Naive B cell (primary cell): ENCODE measurements at regions not wholly inside any gene's neighbourhood (a gene's known extent, or its start where the extent isn't known, plus 50 kb on each side); places are given as distances from the start of the nearest gene placed in this dataset.

ENCODE experiments used
- ATAC-seq, 2 donors: fragments of 150-1000 bp; cut with Tn5 transposase; 2 replicates each; pipeline ENCODE4 v1.10.0; 2021; ENCODE audit warnings: low read depth in 2 of 2, mild to moderate bottlenecking in 2 of 2, moderate library complexity in 2 of 2
- DNase-seq: peaks from one replicate; pipeline ENCODE4 v3.0.0; 2022
- H3K27ac Mint-ChIP-seq, 6 donors: one replicate each; pipeline ENCODE4 v1.8.0; 2020 to 2022; ENCODE audit warnings: mild to moderate bottlenecking in 6 of 6, mixed read lengths in 6 of 6, moderate library complexity in 5 of 6, inconsistent platforms in 2 of 6
- H3K27me3 Mint-ChIP-seq, 3 donors: one replicate each; pipeline ENCODE4 v1.8.0; 2021 to 2022; ENCODE audit warnings: mixed read lengths in 3 of 3, mild to moderate bottlenecking in 1 of 3
- H3K36me3 Mint-ChIP-seq, 2 donors: one replicate each; pipeline ENCODE4 v1.8.0; 2020 to 2022; ENCODE audit warnings: mixed read lengths in 2 of 2, inconsistent platforms in 1 of 2, mild to moderate bottlenecking in 1 of 2
- H3K4me1 Mint-ChIP-seq, 3 donors: one replicate each; pipeline ENCODE4 v1.8.0; 2020 to 2022; ENCODE audit warnings: mixed read lengths in 3 of 3, inconsistent platforms in 1 of 3, mild to moderate bottlenecking in 1 of 3, moderate library complexity in 1 of 3
- H3K4me3 Mint-ChIP-seq, 8 donors: one replicate each; pipeline ENCODE4 v1.8.0; 2020 to 2022; ENCODE audit warnings: mild to moderate bottlenecking in 8 of 8, mixed read lengths in 8 of 8, moderate library complexity in 8 of 8, inconsistent platforms in 2 of 8
- H3K9me3 Mint-ChIP-seq, 7 donors: one replicate each; pipeline ENCODE4 v1.8.0; 2020 to 2022; ENCODE audit warnings: mixed read lengths in 7 of 7, mild to moderate bottlenecking in 5 of 7, inconsistent platforms in 2 of 7, moderate library complexity in 1 of 7

- Mint-ChIP-seq H3K9me3 (peaks cover 0 to 4% (median 0%) of the 10 kb centered on the region in 7 donors), H3K4me3 (no peak overlapping the region), H3K4me1 (peaks cover 26 to 47% (median 26%) of the 10 kb centered on the region in 3 donors), H3K27ac (no peak overlapping the region), H3K36me3 (no peaks in the 10 kb centered on the region), H3K27me3 (no peaks in the 10 kb centered on the region)
- ATAC-seq (no peak), DNase-seq (no peak)
These were observed 118.3 kb upstream of the PUDP start for GRCh38 chrX:7266288-7266687.

GRCh38 chrX:7264399-7264798, 116.4 kb upstream of the PUDP start:
- no peak overlapping the region for H3K4me3 Mint-ChIP-seq
- DNase-seq (no peak), ATAC-seq (peak; percentile 32 to 33)
- no peak overlapping the region for H3K27ac Mint-ChIP-seq
- H3K4me1 Mint-ChIP-seq, result peaks cover 29 to 38% (median 32%) of the 10 kb centered on the region in 3 donors
- H3K9me3 Mint-ChIP-seq, result peaks cover 0 to 4% (median 0%) of the 10 kb centered on the region in 7 donors
- H3K27me3 Mint-ChIP-seq, result no peaks in the 10 kb centered on the region
- peaks cover 3 to 4% of the 10 kb centered on the region in 2 donors for H3K36me3 Mint-ChIP-seq

GRCh38 chrX:7263961-7264360, 116.0 kb upstream of the PUDP start:
- peaks cover 28 to 37% (median 32%) of the 10 kb centered on the region in 3 donors for H3K4me1 Mint-ChIP-seq
- peaks cover 6 to 8% of the 10 kb centered on the region in 2 donors for H3K36me3 Mint-ChIP-seq
- H3K9me3 Mint-ChIP-seq, result peaks cover 0 to 4% (median 0%) of the 10 kb centered on the region in 7 donors
- no peak overlapping the region for H3K27ac Mint-ChIP-seq
- H3K27me3 Mint-ChIP-seq, result no peaks in the 10 kb centered on the region
- DNase-seq (no peak), ATAC-seq (no peak)
- no peak overlapping the region for H3K4me3 Mint-ChIP-seq

GRCh38 chrX:7263330-7263729, 115.4 kb upstream of the PUDP start:
- Mint-ChIP-seq H3K9me3 (peaks cover 0 to 4% (median 0%) of the 10 kb centered on the region in 7 donors), H3K36me3 (peaks cover 10 to 14% of the 10 kb centered on the region in 2 donors), H3K27me3 (no peaks in the 10 kb centered on the region), H3K4me1 (peaks cover 28 to 37% (median 32%) of the 10 kb centered on the region in 3 donors), H3K4me3 (peak overlapping the region in 5 of 8 donors; percentile 26 to 81 (median 75)), H3K27ac (peak overlapping the region in 1 of 6 donors; percentile 61)
- ATAC-seq (no peak), DNase-seq (no peak)

- Mint-ChIP-seq H3K4me1 (peaks cover 28 to 37% (median 32%) of the 10 kb centered on the region in 3 donors), H3K27ac (peak overlapping the region in 5 of 6 donors; percentile 55 to 93 (median 76)), H3K4me3 (peak overlapping the region in 6 of 8 donors; percentile 22 to 80 (median 68)), H3K9me3 (peaks cover 0 to 5% (median 0%) of the 10 kb centered on the region in 7 donors), H3K36me3 (peaks cover 16 to 21% of the 10 kb centered on the region in 2 donors), H3K27me3 (no peaks in the 10 kb centered on the region)
- ATAC-seq (no peak), DNase-seq (no peak)
These were observed 114.6 kb upstream of the PUDP start for GRCh38 chrX:7262551-7262950.

- Mint-ChIP-seq H3K27ac (peak overlapping the region; percentile 30 to 93 (median 61)), H3K4me3 (peak overlapping the region; percentile 26 to 86 (median 75)), H3K4me1 (peaks cover 28 to 37% (median 32%) of the 10 kb centered on the region in 3 donors), H3K9me3 (peaks cover 0 to 5% (median 0%) of the 10 kb centered on the region in 7 donors), H3K36me3 (peaks cover 16 to 24% of the 10 kb centered on the region in 2 donors), H3K27me3 (no peaks in the 10 kb centered on the region)
- ATAC-seq, result peak; percentile 80 to 86
- peak; percentile 46 for DNase-seq
These were observed 113.8 kb upstream of the PUDP start for GRCh38 chrX:7261672-7262332.

- DNase-seq (peak; percentile 22), ATAC-seq (peak; percentile 47 to 63)
- H3K9me3 Mint-ChIP-seq, result peaks cover 0 to 13% (median 2%) of the 10 kb centered on the region in 7 donors
- H3K27me3 Mint-ChIP-seq, result no peaks in the 10 kb centered on the region
- peaks cover 15 to 21% of the 10 kb centered on the region in 2 donors for H3K36me3 Mint-ChIP-seq
- H3K4me1 Mint-ChIP-seq, result peaks cover 23 to 43% (median 28%) of the 10 kb centered on the region in 3 donors
- H3K4me3 Mint-ChIP-seq, result peak overlapping the region in 7 of 8 donors; percentile 30 to 89 (median 69)
- H3K27ac Mint-ChIP-seq, result peak overlapping the region; percentile 39 to 95 (median 90)
These were observed 106.2 kb upstream of the PUDP start for GRCh38 chrX:7254144-7254543.

- peak overlapping the region in 7 of 8 donors; percentile 16 to 89 (median 67) for H3K4me3 Mint-ChIP-seq
- DNase-seq (no peak), ATAC-seq (no peak)
- peaks cover 0 to 17% (median 5%) of the 10 kb centered on the region in 7 donors for H3K9me3 Mint-ChIP-seq
- peaks cover 23 to 43% (median 28%) of the 10 kb centered on the region in 3 donors for H3K4me1 Mint-ChIP-seq
- H3K36me3 Mint-ChIP-seq, result peaks cover 10 to 20% of the 10 kb centered on the region in 2 donors
- H3K27ac Mint-ChIP-seq, result peak overlapping the region; percentile 39 to 95 (median 90)
- no peaks in the 10 kb centered on the region for H3K27me3 Mint-ChIP-seq
These were observed 105.6 kb upstream of the PUDP start for GRCh38 chrX:7253565-7253964.

- H3K36me3 Mint-ChIP-seq, result peaks cover 4 to 8% of the 10 kb centered on the region in 2 donors
- peak overlapping the region in 4 of 6 donors; percentile 56 to 90 (median 82) for H3K27ac Mint-ChIP-seq
- ATAC-seq (no peak), DNase-seq (no peak)
- H3K4me1 Mint-ChIP-seq, result peaks cover 23 to 45% (median 28%) of the 10 kb centered on the region in 3 donors
- peak overlapping the region in 7 of 8 donors; percentile 40 to 84 (median 68) for H3K4me3 Mint-ChIP-seq
- H3K9me3 Mint-ChIP-seq, result peaks cover 0 to 17% (median 5%) of the 10 kb centered on the region in 7 donors
- H3K27me3 Mint-ChIP-seq, result no peaks in the 10 kb centered on the region
These were observed 104.2 kb upstream of the PUDP start for GRCh38 chrX:7252013-7252610.

- peaks cover 0 to 8% of the 10 kb centered on the region in 2 donors for H3K36me3 Mint-ChIP-seq
- peaks cover 16 to 23% (median 20%) of the 10 kb centered on the region in 3 donors for H3K4me1 Mint-ChIP-seq
- H3K27me3 Mint-ChIP-seq, result no peaks in the 10 kb centered on the region
- ATAC-seq (no peak), DNase-seq (no peak)
- H3K9me3 Mint-ChIP-seq, result peaks cover 0 to 7% (median 5%) of the 10 kb centered on the region in 7 donors
- H3K4me3 Mint-ChIP-seq, result no peak overlapping the region
- no peak overlapping the region for H3K27ac Mint-ChIP-seq
These were observed 99.4 kb upstream of the PUDP start for GRCh38 chrX:7247346-7247745.

GRCh38 chrX:7244405-7244804, 96.5 kb upstream of the PUDP start:
- Mint-ChIP-seq H3K27me3 (no peaks in the 10 kb centered on the region), H3K9me3 (peaks cover 0 to 7% (median 5%) of the 10 kb centered on the region in 7 donors), H3K4me3 (no peak overlapping the region), H3K36me3 (peaks cover 0 to 8% of the 10 kb centered on the region in 2 donors), H3K27ac (no peak overlapping the region), H3K4me1 (peaks cover 4 to 13% (median 13%) of the 10 kb centered on the region in 3 donors)
- DNase-seq, result no peak
- ATAC-seq, result no peak

GRCh38 chrX:7242613-7243012, 94.7 kb upstream of the PUDP start:
- H3K27ac Mint-ChIP-seq, result no peak overlapping the region
- H3K27me3 Mint-ChIP-seq, result no peaks in the 10 kb centered on the region
- no peak overlapping the region for H3K4me3 Mint-ChIP-seq
- H3K9me3 Mint-ChIP-seq, result peaks cover 0 to 4% (median 0%) of the 10 kb centered on the region in 7 donors
- H3K4me1 Mint-ChIP-seq, result peaks cover 4 to 13% (median 13%) of the 10 kb centered on the region in 3 donors
- H3K36me3 Mint-ChIP-seq, result peaks cover 0 to 5% of the 10 kb centered on the region in 2 donors
- no peak for ATAC-seq
- no peak for DNase-seq

- peak overlapping the region in 1 of 6 donors; percentile 14 for H3K27ac Mint-ChIP-seq
- ATAC-seq, result no peak
- H3K27me3 Mint-ChIP-seq, result no peaks in the 10 kb centered on the region
- no peak overlapping the region for H3K4me3 Mint-ChIP-seq
- no peak for DNase-seq
- H3K9me3 Mint-ChIP-seq, result peaks cover 0 to 6% (median 0%) of the 10 kb centered on the region in 7 donors
- H3K4me1 Mint-ChIP-seq, result peaks cover 4 to 11% (median 11%) of the 10 kb centered on the region in 3 donors
- H3K36me3 Mint-ChIP-seq, result peaks cover 0 to 5% of the 10 kb centered on the region in 2 donors
These were observed 93.0 kb upstream of the PUDP start for GRCh38 chrX:7240929-7241328.
